HG02973 (cell line): ENCODE measurements at regions not wholly inside any gene's neighbourhood (a gene's known extent, or its start where the extent isn't known, plus 50 kb on each side); places are given as distances from the start of the nearest gene placed in this dataset.
"Not testable (repeated sequence)": the region's sequence is repeated elsewhere in the genome, so short reads cannot be mapped to it uniquely, and the experiment has no call there.

Experiments used
- ATAC-seq: cut with Tn5 transposase; IDR thresholded peaks from one replicate; pipeline ENCODE4 v1.9.1; 2021; ENCODE audit warnings: moderate library complexity; ENCODE audit not compliant: unreplicated experiment

DNA sequence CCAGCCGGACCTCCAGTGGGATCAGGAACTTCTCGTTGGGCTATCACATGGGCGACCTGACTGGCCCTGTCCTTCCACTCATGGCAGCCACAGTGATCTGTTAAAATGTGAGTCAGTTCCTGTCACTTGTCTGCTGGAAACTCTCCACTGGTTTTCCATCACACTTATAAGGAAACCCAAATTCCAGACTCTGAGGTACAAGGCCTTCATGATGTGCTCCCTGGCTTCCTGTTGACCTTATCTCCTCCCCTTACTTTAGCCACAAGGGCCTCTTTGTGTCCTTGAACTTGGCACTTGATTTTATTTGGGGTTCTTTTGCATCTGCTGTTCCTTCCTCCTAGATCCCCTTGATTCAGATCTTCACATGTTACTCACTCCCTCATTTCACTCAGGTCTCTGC lies 96.8 kb downstream of the TENT5C start:
- ATAC-seq: no peak

DNA sequence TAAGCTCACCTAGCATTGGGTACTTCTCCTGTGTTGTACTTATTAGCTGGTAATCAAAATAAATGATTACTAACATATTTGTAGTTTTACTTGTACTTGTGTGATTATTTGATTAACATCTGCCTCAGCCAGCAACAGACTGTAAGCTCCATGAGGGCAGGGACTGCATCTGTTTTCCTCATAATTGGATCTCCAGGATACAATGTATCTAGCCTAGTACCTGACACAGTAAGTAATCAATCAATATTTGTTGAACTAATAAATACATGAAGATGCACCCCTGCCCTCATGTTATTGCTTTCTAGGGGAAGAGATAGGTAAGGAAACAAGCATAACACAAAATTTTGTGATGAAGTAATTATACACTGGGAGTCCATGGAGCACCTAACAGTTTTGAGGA lies 101.5 kb downstream of the TENT5C start:
- ATAC-seq: no peak

DNA sequence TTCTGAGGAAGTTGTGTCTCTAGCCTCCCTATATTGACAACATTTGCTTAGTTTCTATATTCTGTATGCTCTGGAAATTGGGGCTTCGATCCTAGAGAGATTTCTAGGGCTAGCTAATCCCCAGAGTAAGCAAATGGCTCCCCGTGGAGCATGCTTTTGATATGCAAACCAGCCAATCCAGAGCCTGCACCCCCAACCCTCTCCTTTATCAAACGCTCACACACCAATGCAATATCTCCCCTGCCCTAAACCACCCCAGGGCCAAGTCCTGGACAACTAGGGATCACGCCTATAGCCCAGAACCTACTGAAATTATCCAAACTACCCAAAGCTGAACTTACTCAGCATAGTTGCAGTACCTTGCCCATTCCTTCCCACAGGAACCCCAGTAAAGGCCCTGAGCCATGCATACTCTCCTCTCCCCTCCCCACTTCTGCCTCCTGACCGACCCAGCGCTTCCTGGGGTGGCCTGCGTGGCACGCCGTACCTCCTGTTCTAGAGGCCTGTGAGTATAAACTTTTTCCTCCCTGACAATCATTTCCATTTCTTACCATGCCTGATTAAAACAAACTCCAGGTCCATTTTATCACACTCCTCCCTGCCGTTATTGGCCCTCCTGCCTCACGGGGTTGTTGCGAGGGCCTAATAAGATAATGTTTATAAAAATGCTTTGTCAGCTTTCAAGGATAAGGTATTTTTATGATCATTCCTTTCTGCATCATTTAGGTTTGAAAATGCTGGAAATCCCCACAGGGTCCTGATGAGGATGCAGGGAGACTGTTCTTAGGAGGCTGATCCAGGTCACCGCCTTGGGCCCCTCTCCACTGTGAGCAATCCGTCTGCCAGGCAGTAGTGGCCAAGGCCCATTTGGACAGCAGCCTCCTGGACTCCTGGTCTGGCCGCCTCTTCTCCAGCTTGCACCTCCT lies 102.7 kb downstream of the TENT5C start:
- no peak for ATAC-seq

DNA sequence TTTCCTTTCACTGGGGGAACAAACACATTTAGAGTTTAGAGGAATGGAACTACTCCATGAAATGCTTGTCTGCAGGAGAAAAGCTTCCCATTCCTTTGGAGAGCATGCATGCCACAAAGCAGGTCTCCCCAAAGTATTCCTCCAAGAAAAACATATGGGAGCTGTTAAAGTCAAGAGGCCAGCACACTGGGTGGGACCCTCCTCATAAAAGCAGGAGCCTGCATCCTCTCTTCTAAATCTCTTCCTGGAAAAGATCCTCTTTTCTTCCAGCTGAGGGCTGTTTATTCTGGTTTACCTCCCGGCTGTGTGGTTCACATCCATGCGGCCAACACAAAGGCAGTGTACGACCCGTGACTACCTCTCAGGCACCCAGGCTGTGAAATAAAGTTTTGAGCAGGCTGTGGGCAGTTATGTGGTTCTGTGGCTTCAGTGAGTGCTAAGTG lies 103.4 kb downstream of the TENT5C start:
- no peak for ATAC-seq

DNA sequence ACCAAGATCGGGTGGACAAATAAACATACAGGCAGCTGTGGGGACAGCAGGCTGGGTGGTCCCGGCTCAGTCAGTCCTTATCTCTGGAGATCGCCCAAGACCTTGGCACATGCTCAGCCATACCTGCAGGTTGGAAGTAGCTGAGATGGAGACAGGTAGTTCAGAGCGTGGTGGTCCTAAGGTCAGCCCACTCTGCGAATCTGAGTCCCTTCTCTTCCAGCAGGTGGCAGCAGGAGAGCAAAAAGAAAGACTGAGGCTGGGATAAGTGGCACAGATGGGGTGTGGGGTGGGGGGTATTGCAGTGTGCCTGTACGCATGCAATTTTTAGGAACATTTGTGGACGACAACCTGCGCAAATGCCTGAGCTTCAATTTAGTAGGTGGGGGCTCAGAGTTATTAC lies 104.9 kb downstream of the TENT5C start:
- no peak for ATAC-seq

DNA sequence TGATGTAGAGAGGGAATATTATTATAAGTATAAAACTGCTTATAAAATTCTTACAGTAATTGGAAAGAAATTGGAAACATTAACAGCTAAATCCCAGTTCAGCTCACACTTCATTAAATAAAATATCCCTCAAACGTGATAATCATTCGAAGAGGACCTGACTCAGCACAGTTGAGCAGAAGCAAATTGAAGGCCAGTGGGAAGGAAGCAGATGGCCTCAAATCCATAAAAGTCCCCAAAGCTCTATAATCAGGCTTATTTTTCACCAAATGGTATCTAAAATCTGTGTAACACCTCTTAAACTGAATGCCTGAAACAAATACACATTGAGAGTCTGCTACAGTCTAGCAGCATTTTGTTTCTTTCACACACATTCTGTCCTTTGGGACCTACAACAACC lies 106.8 kb downstream of the TENT5C start:
- ATAC-seq: no peak

DNA sequence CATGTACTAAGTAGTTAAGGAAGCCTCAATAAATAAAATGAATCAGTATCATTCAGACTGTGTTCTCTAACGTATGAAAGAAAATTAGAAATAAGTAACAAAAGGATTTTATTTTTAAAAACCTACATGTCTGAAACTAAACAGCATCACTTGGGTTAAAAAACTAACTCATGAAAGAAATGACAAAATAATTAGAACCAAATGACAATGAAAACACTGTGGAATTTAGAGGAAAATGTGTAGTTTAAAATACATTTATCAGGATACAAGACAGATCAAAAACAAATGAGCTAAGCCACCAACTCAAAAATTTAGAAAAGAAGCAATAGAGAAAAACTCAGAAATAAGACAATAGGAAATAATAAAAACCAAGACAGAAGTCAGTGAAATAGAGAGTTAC lies 108.7 kb downstream of the TENT5C start:
- ATAC-seq: no peak

DNA sequence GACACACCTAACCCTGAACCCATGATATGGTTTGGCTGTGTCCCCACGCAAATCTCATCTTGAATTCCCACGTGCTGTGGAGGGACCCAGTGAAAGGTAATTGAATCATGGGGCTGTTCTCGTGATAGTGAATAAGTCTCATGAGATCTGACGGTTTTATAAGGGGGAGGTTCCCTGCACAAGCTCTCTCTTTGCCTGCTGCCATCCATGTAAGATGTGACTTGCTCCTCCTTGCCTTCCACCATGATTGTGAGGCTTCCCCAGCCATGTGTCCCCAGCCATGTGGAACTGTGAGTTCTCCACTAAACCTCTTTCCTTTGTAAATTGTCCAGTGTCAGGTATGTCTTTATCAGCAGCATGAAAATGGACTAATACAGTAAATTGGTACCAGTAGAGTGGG lies 110.2 kb downstream of the TENT5C start:
- ATAC-seq: not testable (repeated sequence)

DNA sequence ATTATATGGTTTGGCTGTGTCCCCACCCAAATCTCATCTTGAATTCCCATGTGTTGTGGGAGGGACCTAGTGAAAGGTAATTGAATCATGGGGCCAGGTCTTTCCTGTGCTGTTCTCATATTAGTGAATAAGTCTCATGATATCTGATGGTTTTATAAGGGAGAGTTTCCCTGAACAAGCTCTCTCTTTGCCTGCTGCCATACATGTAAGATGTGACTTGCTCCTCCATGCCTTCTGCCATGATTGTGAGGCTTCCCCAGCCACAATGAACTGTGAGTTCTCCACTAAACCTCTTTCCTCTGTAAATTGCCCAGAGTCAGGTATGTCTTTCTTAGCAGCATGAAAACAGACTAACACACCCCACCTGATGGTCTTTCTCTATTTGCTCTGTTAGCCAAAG lies 112.1 kb downstream of the TENT5C start:
- not testable (repeated sequence) for ATAC-seq

DNA sequence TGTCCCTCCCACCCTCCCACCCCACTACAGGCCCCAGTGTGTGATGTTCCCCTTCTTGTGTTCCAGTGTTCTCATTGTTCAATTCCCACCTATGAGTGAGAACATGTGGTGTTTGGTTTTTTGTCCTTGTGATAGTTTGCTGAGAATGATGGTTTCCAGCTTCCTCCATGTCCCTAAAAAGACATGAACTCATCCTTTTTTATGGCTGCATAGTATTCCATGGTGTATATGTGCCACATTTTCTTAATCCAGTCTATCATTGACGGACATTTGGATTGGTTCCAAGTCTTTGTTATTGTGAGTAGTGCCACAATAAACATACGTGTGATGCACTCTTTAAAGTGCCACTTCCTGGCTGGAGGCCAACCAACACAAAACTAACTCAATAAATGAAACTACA lies 112.7 kb downstream of the TENT5C start:
- not testable (repeated sequence) for ATAC-seq

DNA sequence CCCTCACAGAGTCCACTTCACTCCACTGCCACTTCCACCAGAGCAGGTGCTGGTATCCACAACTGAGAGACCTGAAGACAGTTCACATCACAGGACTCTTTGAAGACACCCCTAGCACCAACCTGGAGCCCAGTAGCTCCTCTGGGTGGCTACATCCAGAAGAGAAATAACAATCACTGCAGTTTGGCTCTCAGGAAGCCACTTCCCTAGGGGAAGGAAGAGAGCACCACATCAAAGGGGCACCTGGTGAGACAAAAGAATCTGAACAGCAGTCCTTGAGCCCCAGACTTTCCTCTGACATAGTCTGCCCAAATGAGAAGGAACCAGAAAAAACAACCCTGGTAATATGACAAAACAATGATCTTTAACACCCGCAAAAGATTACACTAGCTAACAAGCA lies 113.2 kb downstream of the TENT5C start:
- ATAC-seq: no peak

DNA sequence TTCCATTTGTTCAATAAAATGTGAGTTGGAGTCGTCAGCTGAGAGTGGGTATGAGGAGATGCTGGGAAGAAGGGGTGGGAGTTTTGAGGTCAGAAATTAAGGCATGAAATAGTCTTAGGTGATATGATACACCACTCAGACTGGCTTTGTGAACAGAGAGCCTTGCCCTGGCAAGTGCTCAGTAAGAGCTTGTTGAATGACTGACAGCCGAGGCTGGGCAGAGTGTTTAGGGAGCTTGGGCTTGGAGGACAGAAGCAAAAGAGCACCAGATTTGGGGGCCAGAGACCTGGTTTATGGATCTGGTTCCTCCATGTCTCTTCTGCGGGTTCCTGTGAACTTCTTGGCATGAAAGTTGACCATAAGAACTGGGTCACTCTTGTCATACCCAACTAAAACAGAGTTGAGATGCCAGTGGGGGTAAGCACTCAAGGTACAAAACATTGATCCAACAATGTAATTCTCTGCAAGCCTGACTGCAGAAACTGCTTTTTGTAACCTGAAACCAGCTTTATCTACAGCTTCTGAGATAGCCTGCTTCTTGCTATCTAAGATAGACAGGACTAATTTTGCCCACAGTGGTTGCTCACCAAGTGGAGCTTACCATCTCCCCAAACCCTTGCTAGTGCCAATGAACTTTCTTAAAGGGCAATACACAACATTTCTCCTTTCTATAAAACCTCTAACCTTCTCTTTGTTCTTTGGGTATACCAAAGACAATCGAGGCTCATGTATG lies 126.4 kb downstream of the TENT5C start:
- no peak for ATAC-seq

DNA sequence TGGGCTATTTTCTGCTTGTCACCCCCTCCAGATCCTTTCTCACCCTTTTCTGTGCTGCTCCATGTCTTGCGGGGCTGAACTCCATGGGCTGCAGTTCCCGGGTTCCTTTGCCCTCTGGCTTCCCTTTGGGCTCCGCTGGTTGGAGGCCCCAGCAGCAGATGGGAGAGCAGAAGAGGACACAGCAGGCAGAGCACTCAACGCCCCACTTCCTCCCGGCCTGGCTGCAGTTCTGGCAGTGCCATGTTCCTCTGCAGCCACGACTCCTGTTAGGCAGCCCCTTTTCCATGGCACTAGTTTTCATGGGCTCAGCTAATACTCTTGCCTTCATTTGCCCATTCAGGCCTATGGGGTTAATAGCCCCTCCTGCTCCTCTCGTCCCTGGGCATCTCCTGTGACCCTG lies 127.1 kb downstream of the TENT5C start:
- ATAC-seq: no peak

DNA sequence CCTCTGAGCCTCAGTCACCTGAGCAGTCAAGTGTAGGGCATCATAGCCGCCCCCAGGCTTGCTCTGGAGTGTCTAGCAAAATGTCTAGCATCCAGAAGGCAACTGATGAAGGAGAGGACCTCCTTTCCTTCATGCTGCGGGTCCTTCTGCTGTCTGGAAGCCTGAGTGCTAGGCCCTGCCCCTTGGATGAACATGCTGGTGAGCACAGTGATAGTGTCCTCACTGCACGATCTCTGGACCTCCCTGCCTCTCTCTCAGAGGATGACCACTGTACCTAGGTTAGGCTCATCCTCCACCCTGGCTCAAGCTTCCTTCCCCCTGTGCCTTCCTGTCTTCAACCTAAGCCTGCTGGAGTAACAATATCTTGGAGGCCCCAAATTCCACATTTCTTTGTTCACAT lies 128.6 kb downstream of the TENT5C start:
- no peak for ATAC-seq

DNA sequence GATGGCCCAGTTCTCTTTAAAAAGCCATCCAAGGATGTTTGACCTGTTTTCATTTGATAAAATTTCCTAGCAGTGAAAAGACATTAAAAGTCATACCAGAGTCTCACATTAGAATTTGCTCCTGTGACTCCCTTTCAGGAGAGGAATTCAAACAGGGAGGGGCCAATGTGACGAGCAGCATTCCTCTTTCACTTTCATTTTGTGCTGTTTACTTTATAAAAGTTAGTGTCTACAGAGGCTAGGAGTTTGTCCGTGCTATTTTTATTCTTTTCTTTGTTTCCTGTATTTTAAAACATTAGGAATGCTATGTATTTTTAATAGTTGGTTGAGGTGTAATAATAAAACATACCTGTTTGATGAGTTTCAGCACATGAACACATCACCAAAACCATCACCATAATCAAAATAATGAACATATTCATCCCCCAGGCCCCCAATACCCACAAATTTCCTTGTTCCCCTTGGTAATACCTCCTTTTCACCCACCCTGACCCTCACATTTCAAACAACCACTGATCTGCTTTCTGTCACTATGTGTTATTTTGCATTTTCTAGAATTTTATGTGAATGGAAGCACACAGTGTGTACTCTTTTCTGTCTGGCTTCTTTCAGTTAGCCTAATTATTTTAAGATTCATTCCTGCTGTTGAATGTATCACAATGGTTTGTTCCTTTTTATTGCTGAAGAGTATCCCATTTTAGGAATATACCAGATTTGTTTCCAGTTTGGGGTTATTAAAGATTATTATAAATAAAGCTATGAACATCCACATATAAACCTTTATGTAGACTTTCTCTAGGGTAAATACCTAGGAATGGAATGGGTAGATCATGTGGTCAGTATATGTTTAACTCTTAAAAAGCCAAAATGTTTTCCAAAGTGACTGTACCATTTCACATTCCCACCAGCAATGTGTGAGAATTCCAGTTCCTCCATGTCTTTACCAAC lies 129.5 kb downstream of the TENT5C start:
- ATAC-seq: no peak

DNA sequence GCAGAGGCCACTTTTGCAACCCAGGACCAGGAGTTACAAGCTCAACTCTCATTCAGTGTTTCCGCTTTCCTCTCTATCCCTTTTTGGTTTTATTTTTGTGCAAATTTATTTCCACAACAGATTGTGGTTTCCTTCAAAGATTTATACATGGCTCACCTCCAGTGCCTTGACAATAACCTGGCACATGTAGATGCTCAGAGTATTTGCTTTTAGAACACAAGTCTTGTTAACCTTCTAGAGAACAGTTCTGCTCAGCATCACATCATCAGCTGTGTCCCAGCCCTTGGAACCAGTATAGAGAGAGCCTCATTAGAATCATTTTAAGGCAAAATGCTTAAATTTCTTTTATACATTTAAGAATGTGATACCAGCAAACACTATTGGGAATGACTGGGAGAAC lies 133.7 kb downstream of the TENT5C start:
- ATAC-seq: no peak

DNA sequence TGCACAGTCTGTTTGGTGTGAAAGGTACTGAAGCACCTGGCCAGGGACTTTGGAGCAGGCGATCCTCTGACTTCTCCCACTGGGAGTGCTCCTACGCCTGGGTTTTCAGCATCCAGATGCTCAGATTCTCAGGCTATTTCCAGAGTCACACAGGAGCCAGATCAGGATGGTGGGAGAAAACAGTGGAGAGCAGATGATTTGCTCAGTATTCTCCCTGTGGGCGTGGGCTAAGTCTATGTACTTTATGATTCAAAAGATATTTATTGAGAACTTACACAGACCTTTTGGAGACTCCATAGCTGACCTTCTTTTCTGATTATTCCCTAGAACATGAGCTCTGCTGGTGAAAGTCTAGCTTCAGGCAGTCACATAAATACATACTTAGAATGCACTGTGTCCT lies 134.6 kb downstream of the TENT5C start:
- no peak for ATAC-seq

DNA sequence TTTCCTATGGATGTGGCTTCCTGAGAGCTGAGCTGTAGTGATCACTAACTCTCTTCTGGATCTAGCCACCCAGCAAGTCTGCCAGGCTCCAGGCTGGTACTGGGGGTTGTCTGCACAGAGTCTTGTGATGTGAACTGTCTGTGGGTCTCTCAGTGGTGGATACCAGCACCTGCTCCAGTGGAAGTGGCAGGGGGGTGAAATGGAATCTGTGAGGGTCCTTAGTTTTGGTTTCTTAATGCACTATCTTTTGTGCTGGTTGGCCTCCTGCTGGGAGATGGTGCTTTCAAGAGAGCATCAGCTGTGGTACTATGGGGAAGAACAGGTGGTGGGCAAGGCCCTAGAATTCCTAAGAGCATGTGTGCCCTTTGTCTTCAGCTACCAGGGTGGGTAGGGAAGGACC lies 140.7 kb downstream of the TENT5C start:
- not testable (repeated sequence) for ATAC-seq

DNA sequence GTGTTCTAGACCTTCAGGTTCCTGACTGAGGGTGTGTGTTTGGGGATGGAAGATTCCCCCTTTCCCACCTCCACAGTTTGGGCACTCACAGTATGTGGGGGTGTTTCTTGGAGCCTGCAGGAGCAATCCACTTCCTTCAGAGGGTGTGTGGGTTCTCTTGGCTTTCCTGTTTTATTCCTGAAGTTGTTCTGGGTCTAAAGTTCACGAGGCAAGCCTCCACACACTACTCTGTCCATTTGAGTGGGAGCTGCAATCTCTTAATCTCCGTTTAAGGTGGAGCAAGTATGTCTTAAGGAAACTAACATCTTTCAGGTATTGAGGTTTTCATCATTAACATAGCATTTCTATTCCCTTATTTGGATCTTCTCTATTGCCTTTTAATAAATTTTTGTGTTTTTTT lies 141.8 kb downstream of the TENT5C start:
- ATAC-seq: no peak

DNA sequence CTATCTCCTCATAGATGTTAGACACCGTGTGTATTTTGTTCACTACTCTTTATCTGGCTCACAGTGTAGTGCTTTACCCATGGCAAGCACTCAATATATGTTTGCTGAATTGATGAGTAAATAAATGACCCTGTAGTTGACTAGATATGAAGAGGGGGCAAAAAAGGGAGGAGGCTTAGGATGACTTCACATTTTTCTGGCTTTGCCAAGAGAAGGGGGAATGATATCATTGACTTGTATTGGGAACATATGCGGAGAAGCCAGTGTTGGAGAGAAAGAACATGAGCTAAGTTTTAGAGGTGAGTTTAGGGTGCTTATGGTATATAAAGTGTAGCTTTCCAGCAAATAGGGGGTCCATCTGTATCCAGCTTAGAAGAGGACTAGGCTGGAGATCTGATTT lies 145.5 kb downstream of the TENT5C start:
- no peak for ATAC-seq

DNA sequence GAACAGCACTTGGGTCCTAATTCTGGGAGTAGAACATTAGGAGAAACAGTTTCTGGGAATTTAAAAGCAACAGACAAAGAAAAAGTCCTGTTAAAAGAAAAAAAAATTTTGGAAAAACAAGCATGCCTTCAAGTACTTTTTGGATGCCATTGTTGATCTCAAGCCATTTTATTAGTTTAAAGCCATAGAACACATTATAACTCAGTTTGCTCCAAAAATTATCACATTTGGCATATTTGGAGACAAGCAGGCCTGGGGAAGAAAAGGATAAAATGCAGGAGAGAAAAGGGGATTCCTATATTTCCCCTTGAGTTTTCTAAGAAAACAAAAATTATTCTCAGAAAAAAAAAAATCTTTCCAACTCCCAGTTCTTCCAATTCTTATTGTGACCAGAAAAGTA lies 146.8 kb downstream of the TENT5C start:
- ATAC-seq: no peak
